H1 (cell line): ENCODE measurements at regions not wholly inside any gene's neighbourhood (a gene's known extent, or its start where the extent isn't known, plus 50 kb on each side); places are given as distances from the start of the nearest gene placed in this dataset.

Experiments used
- ASH2L ChIP-seq: fragments of 200-600, 300-600 bp; sonication (generic); IDR thresholded peaks from one replicate; pipeline ENCODE4 v1.7.1; 2017; ENCODE audit warnings: low read length
- CEBPB ChIP-seq: IDR thresholded peaks from 2 replicates; pipeline ENCODE4 v1.6.1; 2012; ENCODE audit warnings: low read depth, low read length
- EZH2 ChIP-seq: fragments of 200-600 bp; sonication (generic); IDR thresholded peaks from 2 replicates; pipeline ENCODE4 v1.7.1; 2012; ENCODE audit warnings: low read depth, mild to moderate bottlenecking, moderate library complexity, low read length, inconsistent platforms; ENCODE audit not compliant: severe bottlenecking
- GABPA ChIP-seq: IDR thresholded peaks from 2 replicates; pipeline ENCODE4 v1.6.1; 2011; ENCODE audit warnings: mild to moderate bottlenecking, low read length, moderate library complexity, borderline replicate concordance; ENCODE audit not compliant: insufficient read depth
- JUND ChIP-seq: IDR thresholded peaks from 2 replicates; pipeline ENCODE4 v1.6.1; 2011; ENCODE audit warnings: mild to moderate bottlenecking, improper control_type of control experiment, low read length
- KDM1A ChIP-seq: fragments of 200-600, 300-600 bp; sonication (generic); IDR thresholded peaks from 2 replicates; pipeline ENCODE4 v1.7.1; 2016; ENCODE audit warnings: mild to moderate bottlenecking, low read length, borderline replicate concordance
- POLR2A ChIP-seq, 2 experiments: IDR thresholded peaks; 1 replicate in 1 of 2; 2 replicates in 1 of 2; pipeline ENCODE4 v1.6.1; 2011; ENCODE audit warnings: low read depth in 2 of 2, low read length in 2 of 2, mild to moderate bottlenecking in 2 of 2; ENCODE audit errors: control extremely low read depth in 1 of 2
- RFX5 ChIP-seq: IDR thresholded peaks from 2 replicates; pipeline ENCODE4 v1.6.1; 2011; ENCODE audit warnings: low read depth, low read length, improper control_type of control experiment, borderline replicate concordance
- SIRT6 ChIP-seq: IDR thresholded peaks from one replicate; pipeline ENCODE4 v1.7.1; 2012; ENCODE audit warnings: low read length, inconsistent platforms
- USF2 ChIP-seq: IDR thresholded peaks from 2 replicates; pipeline ENCODE4 v1.6.1; 2011; ENCODE audit warnings: low read length, improper control_type of control experiment
- TF ChIP-seq, protein P1 (sequence below), 3 experiments: IDR thresholded peaks; 1 replicate in 2 of 3; 2 replicates in 1 of 3; pipeline versions ENCODE4 v1.5.1 to v1.6.1; 2011; ENCODE audit warnings: low read length in 3 of 3, mild to moderate bottlenecking in 3 of 3, inconsistent platforms in 2 of 3, low read depth in 1 of 3, moderate library complexity in 1 of 3; ENCODE audit not compliant: insufficient read depth in 1 of 3; ENCODE audit errors: control extremely low read depth in 1 of 3

- TF ChIP-seq RFX5 (no peak), USF2 (no peak), ASH2L (no peak), POLR2A (IDR thresholded peaks at IDR 0.05; ENCODE audit: control extremely low read depth in 1 of 2, low read depth in 2 of 2, low read length in 2 of 2) (no peak), EZH2 (no peak), GABPA (no peak), KDM1A (no peak), CEBPB (no peak), SIRT6 (no peak), JUND (no peak)
- TF ChIP-seq, protein P1, sequence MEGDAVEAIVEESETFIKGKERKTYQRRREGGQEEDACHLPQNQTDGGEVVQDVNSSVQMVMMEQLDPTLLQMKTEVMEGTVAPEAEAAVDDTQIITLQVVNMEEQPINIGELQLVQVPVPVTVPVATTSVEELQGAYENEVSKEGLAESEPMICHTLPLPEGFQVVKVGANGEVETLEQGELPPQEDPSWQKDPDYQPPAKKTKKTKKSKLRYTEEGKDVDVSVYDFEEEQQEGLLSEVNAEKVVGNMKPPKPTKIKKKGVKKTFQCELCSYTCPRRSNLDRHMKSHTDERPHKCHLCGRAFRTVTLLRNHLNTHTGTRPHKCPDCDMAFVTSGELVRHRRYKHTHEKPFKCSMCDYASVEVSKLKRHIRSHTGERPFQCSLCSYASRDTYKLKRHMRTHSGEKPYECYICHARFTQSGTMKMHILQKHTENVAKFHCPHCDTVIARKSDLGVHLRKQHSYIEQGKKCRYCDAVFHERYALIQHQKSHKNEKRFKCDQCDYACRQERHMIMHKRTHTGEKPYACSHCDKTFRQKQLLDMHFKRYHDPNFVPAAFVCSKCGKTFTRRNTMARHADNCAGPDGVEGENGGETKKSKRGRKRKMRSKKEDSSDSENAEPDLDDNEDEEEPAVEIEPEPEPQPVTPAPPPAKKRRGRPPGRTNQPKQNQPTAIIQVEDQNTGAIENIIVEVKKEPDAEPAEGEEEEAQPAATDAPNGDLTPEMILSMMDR (IDR thresholded peaks at IDR 0.05; ENCODE audit: control extremely low read depth in 1 of 3, insufficient read depth in 1 of 3, low read depth in 1 of 3, low read length in 3 of 3), result no peak
Measured at GRCh38 chr9:75414371-75415160, 326.3 kb downstream of the OSTF1 start.
